ENCODE measurements at regions not wholly inside any gene's neighbourhood (a gene's known extent, or its start where the extent isn't known, plus 50 kb on each side); places are given as distances from the start of the nearest gene placed in this dataset.

- H4K20me1 ChIP-seq (ENCODE audit: control insufficient read depth, insufficient read depth, low read depth, low read length), result no peaks in the 10 kb centered on the region
- no peak for TF ChIP-seq CTCF (IDR thresholded peaks at IDR 0.05; ENCODE audit: low read depth, low read length, poor library complexity, severe bottlenecking)
- no peak for TF ChIP-seq EZH2phosphoT487 (IDR thresholded peaks at IDR 0.05; ENCODE audit: borderline replicate concordance, low read length)
- H3F3A ChIP-seq (ENCODE audit: control insufficient read depth, insufficient read depth), result no peaks in the 10 kb centered on the region
- no peaks in the 10 kb centered on the region for H3K36me3 ChIP-seq (ENCODE audit: control insufficient read depth, low read length)
- H3K27me3 ChIP-seq (ENCODE audit: control insufficient read depth, low read length), result no peaks in the 10 kb centered on the region
- H3K4me2 ChIP-seq (ENCODE audit: low read length), result no peak overlapping the region
- H3K4me1 ChIP-seq (ENCODE audit: control insufficient read depth, low read length), result no peaks in the 10 kb centered on the region
- H3K4me3 ChIP-seq (ENCODE audit: low read length), result no peak overlapping the region
- no peaks in the 10 kb centered on the region for H3K79me2 ChIP-seq (ENCODE audit: control insufficient read depth, low read length)
- H3K9me3 ChIP-seq (ENCODE audit: control insufficient read depth, insufficient read depth, low read length), result no peaks in the 10 kb centered on the region
- no peak overlapping the region for H3K27ac ChIP-seq (ENCODE audit: low read depth, low read length)
- H3K9me2 ChIP-seq (replicated peaks; ENCODE audit: control insufficient read depth, low read length), result no peaks in the 10 kb centered on the region
Measured at GRCh38 chr5:67380431-67380830, 183.8 kb upstream of the CD180 start.

GRCh38 chr5:67379753-67380152 lies 183.2 kb upstream of the CD180 start:
- H3K27ac ChIP-seq (ENCODE audit: low read depth, low read length), result no peak overlapping the region
- no peaks in the 10 kb centered on the region for H3K4me1 ChIP-seq (ENCODE audit: control insufficient read depth, low read length)
- H3K9me2 ChIP-seq (replicated peaks; ENCODE audit: control insufficient read depth, low read length), result no peaks in the 10 kb centered on the region
- H3K9me3 ChIP-seq (ENCODE audit: control insufficient read depth, insufficient read depth, low read length), result no peaks in the 10 kb centered on the region
- no peaks in the 10 kb centered on the region for H3K36me3 ChIP-seq (ENCODE audit: control insufficient read depth, low read length)
- H3K4me2 ChIP-seq (ENCODE audit: low read length), result no peak overlapping the region
- no peaks in the 10 kb centered on the region for H3K27me3 ChIP-seq (ENCODE audit: control insufficient read depth, low read length)
- no peak for TF ChIP-seq EZH2phosphoT487 (IDR thresholded peaks at IDR 0.05; ENCODE audit: borderline replicate concordance, low read length)
- TF ChIP-seq CTCF (IDR thresholded peaks at IDR 0.05; ENCODE audit: low read depth, low read length, poor library complexity, severe bottlenecking), result no peak
- H4K20me1 ChIP-seq (ENCODE audit: control insufficient read depth, insufficient read depth, low read depth, low read length), result no peaks in the 10 kb centered on the region
- no peaks in the 10 kb centered on the region for H3K79me2 ChIP-seq (ENCODE audit: control insufficient read depth, low read length)
- no peak overlapping the region for H3K4me3 ChIP-seq (ENCODE audit: low read length)
- H3F3A ChIP-seq (ENCODE audit: control insufficient read depth, insufficient read depth), result no peaks in the 10 kb centered on the region

- Histone ChIP-seq H3K4me3 (ENCODE audit: low read length) (no peak overlapping the region), H4K20me1 (ENCODE audit: control insufficient read depth, insufficient read depth, low read depth, low read length) (no peaks in the 10 kb centered on the region), H3K4me2 (ENCODE audit: low read length) (no peak overlapping the region), H3K4me1 (ENCODE audit: control insufficient read depth, low read length) (no peaks in the 10 kb centered on the region), H3K79me2 (ENCODE audit: control insufficient read depth, low read length) (no peaks in the 10 kb centered on the region), H3K27me3 (ENCODE audit: control insufficient read depth, low read length) (no peaks in the 10 kb centered on the region), H3K27ac (ENCODE audit: low read depth, low read length) (no peak overlapping the region), H3K36me3 (ENCODE audit: control insufficient read depth, low read length) (no peaks in the 10 kb centered on the region), H3K9me2 (replicated peaks; ENCODE audit: control insufficient read depth, low read length) (no peaks in the 10 kb centered on the region), H3K9me3 (ENCODE audit: control insufficient read depth, insufficient read depth, low read length) (no peaks in the 10 kb centered on the region), H3F3A (ENCODE audit: control insufficient read depth, insufficient read depth) (no peaks in the 10 kb centered on the region)
- no peak for TF ChIP-seq EZH2phosphoT487 (IDR thresholded peaks at IDR 0.05; ENCODE audit: borderline replicate concordance, low read length)
- TF ChIP-seq CTCF (IDR thresholded peaks at IDR 0.05; ENCODE audit: low read depth, low read length, poor library complexity, severe bottlenecking), result no peak
Measured at GRCh38 chr5:67378256-67378655, 181.7 kb upstream of the CD180 start.

- TF ChIP-seq EZH2phosphoT487 (IDR thresholded peaks at IDR 0.05; ENCODE audit: borderline replicate concordance, low read length) (no peak), CTCF (IDR thresholded peaks at IDR 0.05; ENCODE audit: low read depth, low read length, poor library complexity, severe bottlenecking) (no peak)
Measured at GRCh38 chr5:67377631-67378030, 181.0 kb upstream of the CD180 start.

More at GRCh38 chr5:67377631-67378030, 181.0 kb upstream of the CD180 start:
- H3K4me3 ChIP-seq (ENCODE audit: low read length), result no peak overlapping the region
- no peaks in the 10 kb centered on the region for H3K9me2 ChIP-seq (replicated peaks; ENCODE audit: control insufficient read depth, low read length)
- H3K27me3 ChIP-seq (ENCODE audit: control insufficient read depth, low read length), result no peaks in the 10 kb centered on the region
- H3K79me2 ChIP-seq (ENCODE audit: control insufficient read depth, low read length), result no peaks in the 10 kb centered on the region
- H3F3A ChIP-seq (ENCODE audit: control insufficient read depth, insufficient read depth), result no peaks in the 10 kb centered on the region
- H3K36me3 ChIP-seq (ENCODE audit: control insufficient read depth, low read length), result no peaks in the 10 kb centered on the region
- no peaks in the 10 kb centered on the region for H4K20me1 ChIP-seq (ENCODE audit: control insufficient read depth, insufficient read depth, low read depth, low read length)
- no peaks in the 10 kb centered on the region for H3K9me3 ChIP-seq (ENCODE audit: control insufficient read depth, insufficient read depth, low read length)
- H3K27ac ChIP-seq (ENCODE audit: low read depth, low read length), result no peak overlapping the region
- no peaks in the 10 kb centered on the region for H3K4me1 ChIP-seq (ENCODE audit: control insufficient read depth, low read length)
- no peak overlapping the region for H3K4me2 ChIP-seq (ENCODE audit: low read length)

Measured in DOHH2 (cell line).